Erythroblast (primary cell): ENCODE measurements at regions not wholly inside any gene's neighbourhood (a gene's known extent, or its start where the extent isn't known, plus 50 kb on each side); places are given as distances from the start of the nearest gene placed in this dataset.
"Not testable (repeated sequence)": the region's sequence is repeated elsewhere in the genome, so short reads cannot be mapped to it uniquely, and the experiment has no call there.

Source experiments
- GATA1 ChIP-seq: IDR thresholded peaks from 2 replicates; pipeline ENCODE4 v1.6.1; 2011; ENCODE audit warnings: low read depth, mild to moderate bottlenecking, control low read depth, low read length, moderate library complexity
- POLR2A ChIP-seq: IDR thresholded peaks from 2 replicates; pipeline ENCODE4 v1.6.1; 2011; ENCODE audit warnings: mild to moderate bottlenecking, low read length

DNA sequence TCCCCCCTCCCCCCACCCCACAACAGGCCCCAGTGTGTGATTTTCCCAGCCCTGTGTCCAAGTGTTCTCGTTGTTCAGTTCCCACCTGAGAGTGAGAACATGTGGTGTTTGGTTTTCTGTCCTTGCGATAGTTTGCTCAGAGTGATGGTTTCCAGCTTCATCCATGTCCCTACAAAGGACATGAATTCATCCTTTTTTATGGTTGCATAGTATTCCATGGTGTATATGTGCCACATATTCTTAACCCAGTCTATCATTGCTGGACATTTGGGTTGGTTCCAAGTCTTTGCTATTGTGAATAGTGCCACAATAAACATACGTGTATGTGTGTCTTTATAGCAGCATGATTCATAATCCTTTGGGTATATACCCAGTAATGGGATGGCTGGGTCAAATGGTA, 81.1 kb upstream of the ALX4 start:
- not testable (repeated sequence) for TF ChIP-seq POLR2A, GATA1
